NCI-H2196 treated with DMSO at 0.1 percent for 48 hours (cell line): ENCODE measurements at regions not wholly inside any gene's neighbourhood (a gene's known extent, or its start where the extent isn't known, plus 50 kb on each side); places are given as distances from the start of the nearest gene placed in this dataset.

ENCODE experiments used
- DNase-seq: peaks from one replicate; lab custom pipeline; 2025; ENCODE audit not compliant: unreplicated experiment; lab: John Stamatoyannopoulos, UW

- DNase-seq, result no peak
Observed at GRCh38 chr11:96595011-96595410, 205.2 kb downstream of the JRKL start.

- DNase-seq, result no peak
Observed at GRCh38 chr11:96607864-96608558, 218.2 kb downstream of the JRKL start.

GRCh38 chr11:96614101-96614500 lies 224.3 kb downstream of the JRKL start:
- DNase-seq, result no peak

GRCh38 chr11:96614846-96615245 lies 225.0 kb downstream of the JRKL start:
- no peak for DNase-seq

GRCh38 chr11:96620464-96621044 lies 230.7 kb downstream of the JRKL start:
- no peak for DNase-seq

- no peak for DNase-seq
Observed at GRCh38 chr11:96621161-96621560, 231.3 kb downstream of the JRKL start.

GRCh38 chr11:96622026-96622634 lies 232.3 kb downstream of the JRKL start:
- DNase-seq, result no peak

GRCh38 chr11:96624126-96624525 lies 234.3 kb downstream of the JRKL start:
- DNase-seq, result no peak

- no peak for DNase-seq
Observed at GRCh38 chr11:96627376-96627775, 237.6 kb downstream of the JRKL start.

- no peak for DNase-seq
Observed at GRCh38 chr11:96635655-96636054, 245.8 kb downstream of the JRKL start.

GRCh38 chr11:96641261-96641660 lies 251.4 kb downstream of the JRKL start:
- DNase-seq, result no peak

- no peak for DNase-seq
Observed at GRCh38 chr11:96642583-96642982, 252.8 kb downstream of the JRKL start.

GRCh38 chr11:96643173-96643572 lies 253.4 kb downstream of the JRKL start:
- no peak for DNase-seq

GRCh38 chr11:96647621-96648020 lies 257.8 kb downstream of the JRKL start:
- no peak for DNase-seq

GRCh38 chr11:96648991-96649390 lies 259.2 kb downstream of the JRKL start:
- DNase-seq, result no peak

- no peak for DNase-seq
Observed at GRCh38 chr11:96652516-96652915, 262.7 kb downstream of the JRKL start.

- no peak for DNase-seq
Observed at GRCh38 chr11:96655474-96655873, 265.7 kb downstream of the JRKL start.

- DNase-seq, result no peak
Observed at GRCh38 chr11:96658436-96658835, 268.6 kb downstream of the JRKL start.

GRCh38 chr11:96664110-96664509 lies 274.3 kb downstream of the JRKL start:
- DNase-seq, result no peak

- no peak for DNase-seq
Observed at GRCh38 chr11:96680211-96681018, 290.6 kb downstream of the JRKL start.

GRCh38 chr11:96681019-96681716 lies 291.4 kb downstream of the JRKL start:
- no peak for DNase-seq
